GM21515 (cell line): ENCODE measurements at regions not wholly inside any gene's neighbourhood (a gene's known extent, or its start where the extent isn't known, plus 50 kb on each side); places are given as distances from the start of the nearest gene placed in this dataset.

Experiments
- ATAC-seq: cut with Tn5 transposase; IDR thresholded peaks from one replicate; pipeline ENCODE4 v1.9.1; 2021; ENCODE audit not compliant: unreplicated experiment

DNA sequence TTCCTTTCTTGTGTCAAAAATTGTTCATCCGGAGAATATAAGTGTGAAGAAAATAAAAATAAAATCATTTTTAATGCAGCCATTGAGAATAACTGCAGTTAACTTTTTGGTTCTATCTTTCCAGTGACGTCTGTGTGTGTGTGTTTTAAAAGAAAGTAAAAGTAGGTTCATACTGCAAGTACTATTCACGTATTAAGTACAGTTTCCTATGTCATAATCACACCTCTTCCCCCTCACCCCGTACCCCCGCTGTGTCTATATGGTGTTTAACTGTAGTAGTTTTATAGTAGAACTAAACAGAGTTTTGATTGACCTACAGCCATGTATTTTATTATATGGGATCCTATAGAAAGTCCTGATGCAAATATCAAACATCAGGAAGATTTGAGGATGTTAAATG lies 78.5 kb upstream of the CLCN4 start:
- no peak for ATAC-seq

DNA sequence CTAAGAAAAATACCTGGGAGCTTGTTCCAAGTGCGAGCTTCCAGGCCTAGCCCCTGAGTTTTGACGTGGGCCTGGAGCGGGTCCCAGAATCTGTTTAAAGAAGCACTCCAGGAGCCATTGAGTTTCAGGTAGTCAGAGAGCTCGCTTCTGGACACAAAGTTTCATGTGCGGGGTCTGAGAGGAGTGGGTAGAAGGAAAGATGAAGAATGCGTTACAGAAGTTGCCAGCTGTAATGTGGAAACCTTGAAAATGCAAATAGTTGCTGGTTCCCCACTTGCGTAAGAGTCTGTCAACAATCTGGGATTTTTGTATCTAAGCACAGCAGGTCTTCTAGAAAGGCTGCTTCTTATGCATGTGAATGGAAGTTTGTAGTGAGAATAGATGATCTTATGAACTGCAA lies 77.5 kb upstream of the CLCN4 start:
- no peak for ATAC-seq

DNA sequence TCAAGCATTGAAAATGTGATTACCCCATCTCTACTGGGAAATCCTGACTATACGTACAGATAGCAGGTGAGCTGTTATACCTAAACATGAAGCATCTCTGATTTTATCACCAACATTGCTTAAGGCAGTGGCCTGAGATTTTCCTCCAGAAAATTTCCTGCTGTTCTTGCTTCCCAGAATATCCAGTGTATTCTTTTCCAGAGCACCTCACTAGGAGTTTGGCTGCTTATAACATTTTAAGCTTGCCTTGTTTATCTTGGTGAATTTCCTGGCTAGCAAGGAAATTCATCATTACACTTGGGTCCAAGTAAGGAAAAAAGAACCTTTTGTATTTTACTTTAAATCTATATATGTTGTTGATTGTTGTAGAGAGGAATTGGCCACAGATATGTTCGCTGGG lies 73.0 kb upstream of the CLCN4 start:
- no peak for ATAC-seq

DNA sequence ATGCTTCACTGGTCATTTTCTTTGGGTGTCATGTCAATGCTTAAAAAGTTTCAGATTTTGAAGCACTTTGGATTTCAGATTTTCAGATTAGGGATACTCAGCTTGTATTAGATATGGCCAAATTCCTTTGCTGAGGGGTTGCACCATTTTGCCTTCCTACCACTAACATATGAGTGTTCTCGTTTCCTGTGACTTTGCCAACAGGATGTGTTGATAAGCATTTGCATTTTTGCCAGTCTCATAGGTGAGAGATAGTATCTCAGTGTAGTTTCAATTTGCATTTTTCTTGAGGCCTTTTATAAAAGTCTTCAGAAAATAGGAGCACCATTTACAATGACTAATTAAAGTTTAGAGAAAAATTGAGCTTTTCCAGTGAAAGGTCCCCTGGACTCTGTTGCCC lies 71.6 kb upstream of the CLCN4 start:
- ATAC-seq = no peak

DNA sequence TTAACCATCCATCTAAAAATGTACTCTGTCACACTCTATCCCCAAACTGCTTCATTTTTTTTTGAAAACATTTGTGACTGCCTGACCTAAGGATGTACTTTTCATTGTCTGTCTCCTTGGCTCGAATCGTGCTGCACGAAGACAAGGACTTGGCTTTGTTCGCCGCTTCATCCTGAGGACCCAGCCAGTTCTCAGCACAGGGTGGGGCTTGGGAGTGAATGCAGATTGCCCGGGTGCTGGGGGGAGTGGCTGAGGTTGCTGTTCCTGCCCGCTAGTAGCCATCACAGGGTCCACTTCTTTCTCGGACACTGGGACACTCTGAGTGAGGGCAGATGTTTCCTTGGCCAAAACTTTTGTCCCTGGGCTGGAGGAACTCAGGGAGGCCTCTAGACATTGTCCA lies 70.1 kb upstream of the CLCN4 start:
- ATAC-seq = no peak

DNA sequence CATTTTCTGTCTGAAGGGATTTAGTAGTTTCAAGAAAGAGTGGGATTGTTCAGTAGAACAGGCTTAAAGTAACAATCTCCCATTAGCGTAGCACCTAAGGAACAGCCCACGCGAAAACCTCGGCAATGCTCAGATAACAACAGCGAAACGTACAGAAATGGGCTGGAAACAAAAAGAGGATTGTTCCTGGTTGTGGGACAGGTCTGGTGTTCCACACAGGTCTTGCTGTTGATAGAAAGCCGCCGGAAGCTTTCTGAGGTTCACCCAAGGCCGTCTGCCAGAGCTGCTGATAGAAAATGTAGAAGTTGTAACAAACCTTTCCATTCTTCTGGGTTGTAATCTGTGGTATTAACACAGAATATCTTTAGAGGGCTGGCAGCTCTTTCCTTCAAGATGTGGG lies 69.4 kb upstream of the CLCN4 start:
- ATAC-seq = no peak

DNA sequence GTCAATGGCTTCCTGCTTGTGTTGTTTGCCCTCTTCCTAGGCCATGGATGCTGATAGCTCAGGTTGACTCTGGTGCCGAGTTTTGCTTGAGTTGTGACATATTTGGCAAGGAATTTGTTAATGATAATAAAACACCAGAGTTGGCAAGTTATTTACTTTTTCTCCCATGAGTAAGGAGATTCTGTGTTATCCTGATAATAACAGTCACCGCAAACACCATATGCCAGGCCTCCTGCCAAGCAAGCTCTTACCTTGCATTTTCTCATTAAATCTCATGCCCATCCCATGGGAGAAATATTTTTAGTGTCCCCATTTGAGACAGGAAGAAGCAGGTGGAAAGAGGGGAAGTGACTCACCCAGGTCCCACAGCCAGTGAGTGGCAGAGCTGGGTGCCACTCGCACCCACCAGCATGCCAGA lies 67.4 kb upstream of the CLCN4 start:
- ATAC-seq = no peak

DNA sequence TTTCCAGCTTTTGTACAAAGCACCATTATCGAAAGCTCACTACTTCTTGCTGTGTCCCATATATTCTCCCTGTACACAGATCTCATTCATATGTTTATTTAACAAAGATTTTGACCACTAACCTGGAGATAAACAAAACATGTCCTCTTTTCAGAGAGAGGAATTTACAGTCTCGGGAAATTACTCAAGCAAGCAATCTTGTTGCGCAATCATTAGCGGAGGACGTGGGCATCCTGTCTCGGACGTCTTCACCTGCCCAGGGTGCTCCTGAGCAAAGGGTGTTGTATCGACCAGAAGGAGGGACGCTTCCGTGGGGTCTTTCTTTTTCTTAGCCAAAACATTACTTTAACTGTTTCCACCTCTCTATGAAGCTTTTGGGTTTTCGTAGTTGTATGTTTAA lies 66.5 kb upstream of the CLCN4 start:
- no peak for ATAC-seq

DNA sequence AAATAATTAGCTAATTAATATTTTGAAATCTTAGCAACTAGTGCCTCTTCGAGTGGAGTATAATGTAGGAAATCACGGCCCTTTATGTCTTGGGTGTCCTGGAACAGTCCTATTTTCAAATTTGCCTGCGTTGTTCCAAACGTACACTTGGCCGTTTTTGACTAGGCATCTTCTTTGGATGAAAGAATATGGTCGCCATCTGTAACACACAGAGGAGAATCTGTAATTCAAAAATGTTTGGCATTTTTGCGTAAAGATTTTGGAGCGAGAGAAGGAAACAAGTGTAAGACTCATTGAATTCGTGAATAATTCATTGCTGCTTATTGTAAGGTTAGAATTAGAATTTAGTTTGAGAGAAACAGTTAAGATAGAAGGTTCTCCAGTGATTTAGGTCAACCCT lies 61.5 kb upstream of the CLCN4 start:
- ATAC-seq = no peak

DNA sequence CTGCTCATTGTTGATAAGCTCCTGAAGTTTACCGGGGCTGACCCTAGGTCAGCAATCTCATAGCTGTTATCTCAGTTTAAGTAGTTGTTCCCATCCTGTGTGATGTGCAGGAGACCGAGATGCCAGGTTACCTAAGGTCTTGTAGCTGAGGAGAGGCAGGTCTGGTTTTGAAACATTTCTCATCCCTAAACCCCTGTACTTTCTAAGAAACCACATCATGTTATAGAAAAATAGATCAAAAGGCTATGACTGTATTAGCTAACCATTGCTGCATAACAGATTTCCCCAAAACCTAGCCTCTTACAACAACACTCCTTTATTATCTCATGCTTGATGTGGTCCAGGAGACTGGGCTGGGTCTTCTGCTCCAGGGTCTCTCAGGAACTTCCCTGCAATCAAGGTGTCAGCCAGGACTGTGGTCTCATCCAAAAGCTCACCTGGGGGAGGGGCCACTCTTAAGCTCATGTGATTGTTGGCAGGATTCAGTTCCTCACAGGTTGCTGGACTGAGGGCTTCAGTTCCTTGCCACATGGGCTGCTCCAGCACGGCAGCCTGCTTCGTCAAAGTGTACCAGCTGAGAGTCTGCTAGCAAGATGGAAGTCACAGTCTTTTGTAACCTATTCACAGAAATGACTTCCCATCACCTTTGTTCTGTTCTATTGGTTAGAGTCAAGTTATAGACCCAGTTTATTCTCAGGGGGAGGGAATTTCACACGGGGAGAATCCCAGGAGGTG lies 60.9 kb upstream of the CLCN4 start:
- ATAC-seq = no peak

DNA sequence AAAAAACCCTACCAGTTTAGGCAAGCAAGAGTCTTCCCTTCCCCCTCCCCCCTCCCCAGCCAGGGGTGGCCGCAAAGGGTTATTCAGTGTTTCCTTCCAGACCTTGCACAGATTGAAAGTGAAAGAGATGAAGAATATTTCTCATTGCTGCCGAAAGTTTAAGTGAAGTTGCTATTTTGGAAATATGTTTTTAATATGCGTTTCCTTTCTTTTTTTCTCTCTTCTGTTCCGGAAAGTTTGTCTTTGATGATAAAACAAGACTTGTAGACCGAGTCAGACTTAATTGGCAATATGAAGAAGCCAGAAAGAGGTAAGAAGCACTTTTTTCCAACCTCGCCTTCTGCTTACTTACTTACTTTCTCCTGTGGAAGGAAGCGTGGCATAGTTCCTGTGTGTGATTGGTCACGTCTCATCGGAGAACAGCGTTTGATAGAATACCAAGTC lies 58.5 kb upstream of the CLCN4 start:
- peak; percentile 90 for ATAC-seq

DNA sequence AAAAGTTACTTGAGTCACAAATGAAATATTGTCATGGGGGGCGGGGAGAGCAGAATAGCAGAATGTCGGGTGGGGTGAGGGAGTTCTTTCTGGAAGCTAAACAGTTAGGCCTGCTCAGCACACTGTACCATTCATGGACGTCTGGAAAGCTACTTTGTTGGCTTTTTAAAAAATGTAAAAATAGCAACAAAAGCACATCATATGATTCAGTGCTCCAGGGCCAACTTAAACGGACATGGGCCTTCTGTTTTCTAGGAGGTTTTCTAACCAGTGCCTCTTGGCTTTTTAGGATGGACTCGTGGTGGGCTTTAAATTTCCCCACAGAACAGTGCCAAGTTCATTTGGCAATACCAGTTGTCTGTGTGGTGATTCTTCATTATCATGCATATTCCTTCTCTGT lies 57.4 kb upstream of the CLCN4 start:
- no peak for ATAC-seq

DNA sequence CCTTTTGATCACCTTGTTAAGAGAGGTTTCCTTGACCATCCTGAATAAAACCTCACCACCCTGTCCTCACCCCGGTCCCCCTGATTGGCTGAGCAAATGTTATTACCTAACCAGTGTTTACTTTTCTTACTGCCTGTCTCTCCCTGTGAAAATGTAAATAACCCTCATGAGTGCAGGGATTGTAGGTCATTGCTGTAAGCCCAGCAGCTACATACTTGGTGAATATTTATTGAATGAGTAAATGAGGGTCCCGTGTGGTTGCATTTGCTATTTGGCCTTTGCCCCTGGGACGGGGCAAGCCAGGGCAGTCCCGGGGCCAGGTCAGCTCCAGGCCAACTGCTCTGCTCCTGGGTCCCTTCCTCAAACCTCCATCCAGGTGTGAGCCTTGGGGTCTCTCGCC lies 55.5 kb upstream of the CLCN4 start:
- no peak for ATAC-seq

DNA sequence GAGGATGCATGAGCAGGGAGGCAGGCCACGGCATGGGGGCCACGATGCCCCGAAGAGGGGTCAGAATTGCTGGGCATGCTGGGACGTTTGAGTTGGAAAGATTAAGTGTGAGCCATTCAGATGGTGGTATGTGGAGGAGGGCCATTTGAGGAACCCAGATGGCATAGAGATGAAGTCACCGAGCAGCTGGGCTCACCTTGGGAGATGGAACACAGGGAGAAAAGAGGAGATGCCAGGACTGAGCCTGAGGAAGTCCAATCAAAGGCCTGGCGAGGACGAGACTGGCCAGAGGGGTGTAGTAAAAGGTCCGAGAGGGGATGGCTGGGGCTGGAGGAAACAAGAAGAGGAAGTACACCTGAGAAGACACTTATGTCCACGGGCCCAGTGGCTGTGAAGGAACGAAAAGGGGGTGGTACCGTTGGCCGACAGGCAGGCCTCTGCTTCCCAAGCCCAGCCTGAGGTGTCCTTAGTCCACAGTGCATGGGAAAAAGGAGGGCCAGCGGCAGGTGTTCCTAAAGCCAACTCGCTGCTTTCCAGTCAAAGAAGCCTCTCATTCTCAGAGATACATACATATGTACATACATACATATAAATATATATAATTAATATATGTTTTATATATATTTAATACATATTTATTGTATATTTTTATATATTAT lies 54.6 kb upstream of the CLCN4 start:
- no peak for ATAC-seq

DNA sequence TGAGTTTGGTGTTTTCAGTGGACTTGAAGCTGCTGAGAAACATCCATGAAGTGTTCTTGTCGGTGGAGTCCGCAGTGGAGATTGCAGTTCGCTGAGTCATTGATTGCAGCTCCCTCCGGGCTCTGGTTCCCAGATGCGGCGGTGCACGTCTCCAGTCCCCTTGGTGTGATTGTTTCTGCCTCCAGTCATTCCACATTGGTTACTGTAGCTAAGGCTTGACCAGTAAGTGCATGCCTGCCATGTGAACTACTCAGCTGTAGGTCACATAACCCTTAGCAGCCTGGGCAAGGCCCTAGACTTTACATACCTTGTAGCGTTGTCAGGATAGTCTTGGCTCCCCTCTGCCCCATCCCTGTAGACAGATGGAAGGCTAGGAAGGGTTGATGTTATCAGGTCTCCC lies 53.8 kb upstream of the CLCN4 start:
- no peak for ATAC-seq

DNA sequence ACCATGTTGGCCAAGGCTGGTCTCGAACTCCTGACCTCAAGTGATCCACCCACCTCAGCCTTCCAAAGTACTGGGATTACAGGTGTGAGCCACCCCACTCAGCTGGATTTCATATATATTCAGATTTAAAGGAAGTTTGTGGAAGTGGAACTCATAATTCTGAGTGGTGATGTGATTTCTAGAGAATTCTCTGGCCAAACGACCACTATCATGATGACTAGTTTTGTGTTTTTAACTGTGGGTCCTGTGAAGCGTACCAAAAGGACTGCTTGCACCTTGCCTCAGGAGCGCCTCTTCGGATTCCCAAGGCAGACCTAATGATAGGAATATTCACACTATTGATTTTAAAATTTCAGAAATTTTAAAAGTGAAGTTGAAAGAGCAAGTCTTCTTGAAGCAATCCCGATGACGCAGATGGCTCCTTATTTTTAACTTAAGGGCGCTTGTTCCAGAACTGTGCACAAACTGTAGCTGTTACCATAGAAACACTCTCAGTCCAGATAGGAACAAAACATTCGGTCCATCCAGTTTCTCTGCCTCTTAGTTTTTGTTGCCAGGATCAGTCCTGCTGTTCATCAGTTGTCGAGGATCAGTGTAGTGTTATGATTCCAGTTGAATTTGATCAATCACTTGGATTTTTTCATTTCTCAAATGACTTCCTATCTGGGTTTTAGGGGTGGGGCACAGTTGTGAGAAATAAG lies 51.7 kb upstream of the CLCN4 start:
- no peak for ATAC-seq

DNA sequence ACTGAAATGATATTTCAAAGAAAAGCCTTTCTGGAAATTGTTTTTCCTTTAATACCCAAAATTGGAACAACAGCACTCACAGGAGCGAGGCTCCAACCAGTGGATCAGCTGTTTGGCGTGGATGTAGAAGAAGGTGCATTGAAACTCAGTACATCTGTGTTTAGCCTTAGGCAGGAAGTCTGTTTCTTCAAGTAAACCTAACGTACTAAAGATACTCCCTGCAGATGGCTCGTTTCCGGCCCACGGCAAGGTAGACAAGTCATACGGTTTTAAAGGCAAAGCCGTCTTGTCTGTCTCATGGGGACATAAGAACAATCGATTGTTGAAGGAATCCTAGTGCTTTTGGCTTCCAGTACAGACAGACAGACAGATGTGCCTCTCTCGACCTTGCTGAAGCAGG lies 50.0 kb upstream of the CLCN4 start:
- peak; percentile 61 for ATAC-seq
